Lower leg skin (tissue), 3 donors: ENCODE measurements at regions not wholly inside any gene's neighbourhood (a gene's known extent, or its start where the extent isn't known, plus 50 kb on each side); places are given as distances from the start of the nearest gene placed in this dataset.

Experiments
- CTCF ChIP-seq, 3 donors: fragments of 450-650 bp; IDR thresholded peaks; one replicate each; pipeline ENCODE4 v1.5.1; 2016; ENCODE audit warnings: antibody characterized with exemption in 3 of 3, mild to moderate bottlenecking in 3 of 3, moderate library complexity in 2 of 3
- POLR2A ChIP-seq, 2 donors: fragments of 450-650 bp; IDR thresholded peaks; one replicate each; pipeline ENCODE4 v1.6.1; 2016 to 2017; ENCODE audit warnings: antibody characterized with exemption in 2 of 2, mild to moderate bottlenecking in 1 of 2, moderate library complexity in 1 of 2

- TF ChIP-seq CTCF (IDR thresholded peaks at IDR 0.05) (no peak), POLR2A (IDR thresholded peaks at IDR 0.05) (no peak)
Observed at GRCh38 chr3:10748040-10748439, 68.0 kb upstream of the SLC6A11 start.
